Mucosa of gallbladder (tissue), 1 donor: ENCODE measurements at regions not wholly inside any gene's neighbourhood (a gene's known extent, or its start where the extent isn't known, plus 50 kb on each side); places are given as distances from the start of the nearest gene placed in this dataset.
"Not testable (repeated sequence)": the region's sequence is repeated elsewhere in the genome, so short reads cannot be mapped to it uniquely, and the experiment has no call there.

ENCODE experiments used
- DNase-seq: peaks from one replicate; pipeline ENCODE4 v3.0.0-alpha.2; 2020; ENCODE audit warnings: low spot score
- donor health status: DM: no; HTN: no; CAD: no.

GRCh38 chr10:8173243-8173865 lies 118.9 kb downstream of the GATA3 start:
- DNase-seq = no peak

GRCh38 chr10:8173866-8174243 lies 119.4 kb downstream of the GATA3 start:
- no peak for DNase-seq

- DNase-seq = no peak
Measured at GRCh38 chr10:8174762-8175161, 120.3 kb downstream of the GATA3 start.

- DNase-seq = not testable (repeated sequence)
Measured at GRCh38 chr10:8177526-8177925, 123.0 kb downstream of the GATA3 start.

- not testable (repeated sequence) for DNase-seq
Measured at GRCh38 chr10:8179773-8180172, 125.3 kb downstream of the GATA3 start.

- no peak for DNase-seq
Measured at GRCh38 chr10:8180360-8181109, 126.0 kb downstream of the GATA3 start.

GRCh38 chr10:8181496-8182157 lies 127.1 kb downstream of the GATA3 start:
- no peak for DNase-seq

- no peak for DNase-seq
Measured at GRCh38 chr10:8182806-8183205, 128.3 kb downstream of the GATA3 start.

- no peak for DNase-seq
Measured at GRCh38 chr10:8183241-8183704, 128.8 kb downstream of the GATA3 start.

GRCh38 chr10:8187171-8187666 lies 132.7 kb downstream of the GATA3 start:
- DNase-seq = no peak

- no peak for DNase-seq
Measured at GRCh38 chr10:8189458-8189857, 135.0 kb downstream of the GATA3 start.

GRCh38 chr10:8192301-8192700 lies 137.8 kb downstream of the GATA3 start:
- DNase-seq = no peak

- no peak for DNase-seq
Measured at GRCh38 chr10:8193546-8193945, 139.1 kb downstream of the GATA3 start.

- no peak for DNase-seq
Measured at GRCh38 chr10:8194050-8194449, 139.6 kb downstream of the GATA3 start.

- DNase-seq = no peak
Measured at GRCh38 chr10:8206882-8207281, 152.4 kb downstream of the GATA3 start.

- no peak for DNase-seq
Measured at GRCh38 chr10:8211631-8212030, 157.1 kb downstream of the GATA3 start.

- DNase-seq = no peak
Measured at GRCh38 chr10:8213735-8214134, 159.2 kb downstream of the GATA3 start.

- DNase-seq = no peak
Measured at GRCh38 chr10:8214587-8214986, 160.1 kb downstream of the GATA3 start.

- DNase-seq = no peak
Measured at GRCh38 chr10:8216893-8217292, 162.4 kb downstream of the GATA3 start.

GRCh38 chr10:8221451-8221850 lies 167.0 kb downstream of the GATA3 start:
- no peak for DNase-seq

GRCh38 chr10:8224591-8224990 lies 170.1 kb downstream of the GATA3 start:
- no peak for DNase-seq

- DNase-seq = no peak
Measured at GRCh38 chr10:8225187-8225586, 170.7 kb downstream of the GATA3 start.

- no peak for DNase-seq
Measured at GRCh38 chr10:8227246-8227645, 172.8 kb downstream of the GATA3 start.
